ENCODE measurements at regions not wholly inside any gene's neighbourhood (a gene's known extent, or its start where the extent isn't known, plus 50 kb on each side); places are given as distances from the start of the nearest gene placed in this dataset.
"Not testable (repeated sequence)": the region's sequence is repeated elsewhere in the genome, so short reads cannot be mapped to it uniquely, and the experiment has no call there.

DNA sequence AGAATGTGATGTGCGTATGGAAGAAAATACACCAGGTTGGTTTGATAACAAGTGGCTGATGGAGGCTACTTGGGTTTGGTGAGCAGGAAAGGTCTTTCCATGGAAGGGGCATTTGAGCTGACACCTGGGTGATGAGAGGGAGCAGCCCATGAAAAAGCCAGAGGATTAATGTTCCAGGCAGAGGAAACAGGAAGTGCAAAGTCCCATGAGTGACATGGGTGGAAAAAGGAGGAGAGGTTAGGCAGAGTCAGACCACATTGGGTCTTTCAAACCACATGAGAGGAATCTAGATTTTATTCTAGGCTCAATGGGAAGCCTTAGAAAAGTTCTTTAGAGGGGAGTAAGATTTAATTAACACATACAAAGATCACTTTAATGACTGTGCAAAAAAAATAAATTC is 195.7 kb downstream of the LRATD1 start:
- no peak for DNase-seq (ENCODE audit: low spot score)

DNA sequence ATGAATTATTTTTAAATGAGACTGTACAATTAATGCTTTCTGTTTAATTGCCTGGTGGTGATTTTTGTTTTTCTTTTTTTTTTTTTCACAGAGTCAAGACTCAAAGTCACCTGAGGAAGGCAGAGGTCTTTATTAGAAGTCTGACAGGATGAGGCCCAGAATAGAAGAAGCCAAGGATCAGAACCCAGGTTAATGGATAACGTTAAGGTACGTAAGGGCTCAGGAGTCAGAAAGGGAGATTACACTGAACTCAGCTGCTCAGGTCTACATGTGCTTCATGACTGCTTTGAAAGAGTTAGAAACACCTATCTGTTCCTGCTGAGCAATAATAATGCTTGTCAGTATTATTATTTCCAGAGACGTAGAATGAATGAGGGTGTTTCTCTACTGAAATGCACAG is 196.5 kb downstream of the LRATD1 start:
- DNase-seq (ENCODE audit: low spot score), result no peak

DNA sequence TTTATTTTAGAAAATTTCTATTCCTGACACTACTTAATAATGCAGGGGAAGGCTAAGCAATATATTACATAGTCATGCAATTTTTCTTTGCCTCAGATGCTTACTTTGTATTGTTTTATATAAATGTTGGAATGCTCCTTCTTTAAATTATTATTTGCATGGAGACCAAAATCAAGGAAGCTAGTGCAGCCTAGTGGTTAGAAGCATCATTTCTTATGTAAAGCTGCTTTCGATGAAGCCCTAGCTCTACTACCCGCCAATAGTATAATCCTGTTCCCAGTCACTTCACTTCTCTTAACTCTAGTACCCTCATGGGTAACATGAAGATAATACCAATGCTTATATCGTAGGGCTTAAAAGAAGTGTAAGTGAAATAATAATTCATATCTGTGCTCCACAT is 198.9 kb downstream of the LRATD1 start:
- DNase-seq (ENCODE audit: low spot score), result no peak

DNA sequence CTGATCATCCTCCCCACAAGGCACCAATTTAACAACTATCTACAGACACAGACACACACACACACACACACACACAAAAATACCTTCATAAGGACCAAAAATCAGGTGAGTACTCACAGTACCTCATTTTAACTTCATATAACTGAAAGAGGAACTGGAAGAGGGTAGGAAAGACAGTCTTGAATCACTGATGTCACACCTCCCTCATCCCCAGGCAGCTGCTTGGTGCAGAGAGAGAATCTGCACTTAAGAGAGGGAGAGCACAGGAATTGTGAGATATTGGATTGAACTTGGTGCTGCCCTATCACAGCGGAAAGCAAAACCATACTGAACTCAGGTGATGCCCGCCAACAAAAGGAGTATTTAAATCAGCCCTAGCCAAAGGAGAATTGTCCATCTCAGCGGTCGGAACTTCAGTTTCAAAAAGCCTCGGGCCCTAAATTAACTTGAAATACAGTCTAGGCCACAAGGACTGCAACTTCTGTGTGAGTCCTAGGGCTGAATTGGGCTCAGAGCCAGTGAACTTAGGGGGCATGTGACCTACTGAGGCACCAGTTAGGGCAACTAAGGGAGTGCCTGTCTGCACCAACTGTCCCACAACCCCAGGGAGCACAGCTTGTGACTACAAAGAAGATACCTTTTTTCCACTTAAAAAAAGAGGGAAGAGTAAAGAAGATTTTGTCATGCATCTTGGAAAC is 211.1 kb downstream of the LRATD1 start:
- no peak for DNase-seq (ENCODE audit: low spot score)

DNA sequence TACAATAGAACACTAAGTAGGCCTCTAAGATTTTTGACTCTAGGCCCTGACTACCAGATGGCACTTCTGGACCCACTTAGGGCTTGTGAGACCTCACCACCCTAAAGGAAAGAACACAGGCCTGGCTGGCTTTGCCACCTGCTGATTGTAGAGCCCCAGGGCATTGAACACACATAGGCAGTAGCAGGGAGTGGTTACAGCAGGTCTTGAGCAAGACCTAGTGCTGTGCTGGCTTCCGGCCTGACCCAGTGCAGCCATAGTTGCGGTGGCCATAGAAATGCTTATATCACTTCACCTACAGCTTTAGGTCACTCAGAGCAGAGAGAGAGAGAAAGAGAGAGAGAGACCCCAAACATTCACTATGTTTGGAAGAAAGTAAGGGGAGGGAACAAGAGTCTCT is 223.2 kb downstream of the LRATD1 start:
- DNase-seq (ENCODE audit: low spot score), result no peak

DNA sequence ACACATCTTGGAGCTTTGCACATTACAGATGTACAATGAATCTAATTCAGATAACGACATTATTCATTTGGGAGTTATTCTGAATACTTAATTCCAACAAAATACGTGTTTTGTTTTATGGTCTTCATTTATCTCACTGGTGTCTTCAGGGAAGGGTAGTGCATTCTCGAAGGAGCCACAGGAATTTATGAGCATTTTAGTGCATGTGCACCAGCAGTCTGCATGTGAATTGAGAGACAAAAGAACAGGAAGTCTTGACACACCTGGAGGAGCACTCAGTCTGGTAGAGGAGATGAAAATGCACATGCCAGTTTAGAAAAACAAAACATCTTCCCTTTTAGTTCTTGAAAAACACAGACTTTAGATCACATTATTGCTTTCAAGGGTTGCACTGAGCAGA is 228.7 kb downstream of the LRATD1 start:
- DNase-seq (ENCODE audit: low spot score), result no peak

DNA sequence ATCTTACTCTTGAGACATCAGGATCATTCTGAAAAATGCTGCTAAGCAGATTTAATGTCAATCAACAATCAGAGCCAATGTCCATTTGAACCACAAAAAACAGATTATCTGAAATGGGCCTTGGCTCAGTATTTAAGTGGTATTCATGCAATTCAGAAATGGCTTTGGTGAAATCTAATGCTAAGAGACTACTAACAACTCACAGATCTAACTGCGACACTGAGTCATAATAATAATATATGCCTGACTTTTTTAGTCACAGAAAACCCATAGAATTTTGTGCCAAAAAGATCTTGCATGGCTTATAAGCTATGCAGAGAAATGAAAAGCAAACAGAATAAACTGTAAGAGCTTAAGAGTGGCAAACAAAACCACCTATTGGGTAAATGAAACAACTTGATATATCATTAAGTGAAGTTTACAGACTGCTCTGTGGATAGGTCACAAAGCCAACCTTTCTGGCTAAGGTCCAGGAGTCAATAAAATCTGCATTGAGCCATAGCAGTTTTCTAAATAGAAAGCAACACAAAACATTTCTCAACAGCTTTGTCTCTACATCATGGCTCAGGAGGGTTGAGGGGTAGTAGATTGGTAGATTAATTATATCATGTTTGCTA is 234.3 kb downstream of the LRATD1 start:
- no peak for DNase-seq (ENCODE audit: low spot score)

DNA sequence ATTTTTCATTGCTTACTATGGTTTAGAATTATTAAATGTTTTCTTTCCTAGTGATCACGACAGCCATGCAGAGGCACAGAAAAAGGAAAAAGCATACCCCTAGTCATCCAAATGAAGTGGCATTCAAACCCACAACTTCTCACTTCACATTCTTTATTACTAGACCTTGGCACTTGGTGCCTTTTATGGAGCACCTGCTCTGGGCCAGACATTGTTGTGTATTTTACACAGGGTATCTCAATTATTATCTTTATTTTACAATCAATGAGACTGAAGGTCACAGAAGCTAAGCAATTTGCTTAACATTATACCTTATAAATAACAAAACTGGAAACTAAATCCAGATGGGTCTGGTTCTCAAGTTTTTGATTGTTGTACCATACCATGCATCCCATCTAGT is 235.3 kb downstream of the LRATD1 start:
- no peak for DNase-seq (ENCODE audit: low spot score)

DNA sequence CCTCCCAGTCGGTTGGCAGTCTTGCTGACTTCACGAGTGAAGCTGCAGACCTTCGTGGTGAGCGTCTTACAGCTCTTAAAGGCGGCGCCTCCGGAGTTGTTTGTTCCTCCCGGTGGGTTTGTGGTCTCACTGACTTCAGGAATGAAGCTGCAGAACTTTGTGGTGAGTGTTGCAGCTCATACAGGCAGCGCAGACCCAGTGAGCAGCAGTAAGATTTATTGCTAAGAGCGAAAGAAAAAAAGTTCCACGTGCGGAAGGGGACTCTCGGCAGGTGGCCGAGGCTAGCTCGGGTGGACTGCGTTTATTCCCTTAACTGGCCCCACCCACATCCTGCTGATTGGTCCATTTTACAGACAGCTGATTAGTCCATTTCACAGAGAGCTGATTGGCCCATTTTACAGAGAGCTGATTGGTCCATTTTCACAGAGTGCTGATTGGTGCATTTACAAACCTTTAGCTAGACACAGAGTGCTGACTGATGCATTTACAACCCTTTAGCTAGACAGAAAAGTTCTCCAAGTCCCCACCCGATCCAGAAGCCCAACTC is 240.3 kb downstream of the LRATD1 start:
- no peak for DNase-seq (ENCODE audit: low spot score)

DNA sequence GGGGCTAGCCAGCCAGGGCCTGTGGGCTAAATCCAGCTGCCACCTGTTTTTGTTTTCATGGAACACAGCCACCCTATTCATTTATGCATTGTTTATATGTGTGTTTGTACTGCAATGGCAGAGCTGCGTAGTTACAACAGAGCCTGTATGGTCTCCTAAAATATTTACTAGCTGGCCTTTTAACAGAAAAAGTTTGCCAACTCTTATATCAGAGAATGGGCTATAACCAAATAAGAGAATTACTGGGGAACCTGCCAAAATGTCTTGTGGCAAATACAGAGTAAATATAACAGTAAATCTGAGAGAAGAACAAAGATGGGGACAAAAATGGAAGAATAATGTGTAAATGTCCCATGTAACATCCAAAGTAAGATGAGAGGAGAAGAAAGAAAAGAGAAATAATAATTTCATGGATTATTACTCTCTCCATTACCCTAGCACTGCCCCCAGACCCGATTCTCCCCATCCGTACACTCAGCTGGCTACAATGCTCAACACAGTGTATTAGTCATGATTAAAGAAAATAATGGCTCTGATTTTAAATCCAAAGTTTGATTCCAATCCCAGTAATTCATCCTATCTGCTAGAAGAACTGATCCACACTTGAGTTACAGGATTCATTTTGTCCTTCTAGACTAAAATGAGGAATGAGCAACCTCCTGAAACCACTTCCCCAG is 249.3 kb downstream of the LRATD1 start:
- no peak for DNase-seq (ENCODE audit: low spot score)

DNA sequence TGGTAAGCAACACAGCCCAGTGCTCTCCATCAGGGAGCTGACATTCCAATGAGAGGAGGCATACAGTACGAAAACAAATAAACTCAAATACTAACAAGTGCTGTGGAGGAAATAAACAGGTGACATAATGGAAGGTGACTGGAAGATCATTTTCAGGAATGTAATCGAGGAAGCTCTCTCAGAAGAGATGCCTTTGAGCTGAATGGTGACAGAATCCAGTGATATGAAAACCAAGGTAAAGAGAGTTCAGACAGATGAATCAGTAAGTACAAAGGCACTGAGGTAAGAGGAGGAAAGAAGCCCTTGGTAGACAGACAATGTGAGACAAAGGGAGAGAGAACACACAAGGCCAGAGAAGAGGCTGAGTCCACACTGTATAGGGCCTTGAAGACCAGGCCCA is 252.1 kb downstream of the LRATD1 start:
- DNase-seq (ENCODE audit: low spot score), result no peak

DNA sequence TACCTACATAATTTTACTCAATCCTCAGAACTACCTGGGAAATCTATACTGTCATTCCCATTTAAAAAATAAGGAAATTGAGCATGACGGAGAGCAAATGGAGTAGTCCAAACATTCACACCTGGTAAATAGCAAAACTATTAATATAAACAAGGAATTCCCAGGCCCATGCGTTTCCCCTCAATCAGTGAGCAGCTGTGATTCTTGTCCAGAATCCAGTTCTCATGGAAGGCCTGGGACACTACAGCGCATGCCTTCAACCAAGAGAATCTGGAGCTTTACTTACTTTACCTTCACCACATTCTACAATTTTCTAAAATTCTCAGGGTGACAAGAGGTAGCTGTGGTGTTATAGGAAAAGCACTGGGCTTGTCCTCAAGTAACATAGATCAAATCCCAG is 259.0 kb downstream of the LRATD1 start:
- DNase-seq (ENCODE audit: low spot score), result no peak

DNA sequence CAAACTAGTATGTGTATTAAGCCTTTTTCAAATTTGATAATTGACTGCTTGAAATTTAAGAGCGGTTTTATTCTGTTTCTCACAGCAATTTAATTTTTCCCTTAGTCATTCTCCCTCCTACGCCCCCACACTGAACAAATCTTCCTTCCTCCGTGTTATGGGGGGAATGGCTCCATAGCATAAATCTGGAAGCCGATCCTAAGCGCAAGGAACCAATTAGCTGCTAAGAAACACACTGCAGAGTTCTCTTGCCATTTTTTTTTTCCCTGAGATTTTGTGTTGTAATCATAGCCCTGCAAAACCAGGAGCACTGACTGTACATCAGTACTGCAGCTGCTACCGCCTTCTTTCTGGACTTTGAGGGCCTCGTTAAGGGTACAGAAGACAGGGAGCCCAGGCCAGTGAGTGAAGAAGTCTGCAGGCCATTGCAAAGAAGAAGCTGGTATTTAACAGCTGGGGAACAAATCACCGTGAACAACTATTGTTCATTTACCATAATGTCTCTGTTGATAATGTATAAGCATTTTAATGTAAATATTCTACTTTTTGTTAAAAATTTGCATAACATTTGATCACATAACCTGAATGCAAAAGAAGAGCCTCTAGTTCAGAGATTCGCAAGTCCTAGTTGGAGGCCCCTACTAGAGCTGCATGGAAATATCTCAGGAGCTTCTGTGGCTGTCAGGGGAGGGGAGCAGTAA is 264.0 kb downstream of the LRATD1 start:
- no peak for DNase-seq (ENCODE audit: low spot score)

DNA sequence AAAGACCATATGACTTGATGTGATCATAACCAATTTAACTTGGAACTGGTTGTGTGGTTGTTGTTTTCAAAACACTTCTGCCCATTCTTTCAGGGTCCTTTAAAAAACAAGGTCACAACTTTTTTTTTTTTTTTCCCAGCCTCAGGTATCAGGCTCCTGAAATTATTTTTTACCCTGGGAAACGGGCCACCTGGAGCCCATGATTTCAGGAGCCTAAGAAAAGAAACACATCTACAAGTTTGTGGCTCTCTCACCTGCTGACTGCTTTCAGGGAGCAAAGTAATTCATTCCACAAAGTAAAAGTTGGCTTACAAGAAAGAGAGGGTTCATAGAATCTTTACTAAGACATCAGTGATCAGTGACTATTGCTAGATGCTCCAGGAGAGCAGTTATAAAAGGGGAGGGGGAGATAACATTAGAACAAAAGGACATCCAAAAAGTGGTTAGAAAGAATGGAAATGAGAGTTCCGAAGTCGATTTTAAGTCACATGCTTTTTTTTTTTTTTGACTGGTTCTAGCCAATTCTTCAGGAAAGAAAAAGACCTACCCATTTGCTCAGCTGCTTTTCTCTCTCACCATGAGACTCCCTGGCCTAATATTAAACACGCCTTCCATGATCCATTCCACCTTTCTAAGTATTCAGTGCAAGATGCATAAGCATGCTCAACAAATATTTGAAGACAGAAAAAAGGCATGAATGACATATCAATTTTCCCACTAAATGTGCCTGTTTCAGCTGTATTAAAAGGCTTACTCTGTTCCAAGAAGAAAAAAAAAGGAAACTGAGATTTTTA is 267.3 kb downstream of the LRATD1 start:
- no peak for DNase-seq (ENCODE audit: low spot score)

DNA sequence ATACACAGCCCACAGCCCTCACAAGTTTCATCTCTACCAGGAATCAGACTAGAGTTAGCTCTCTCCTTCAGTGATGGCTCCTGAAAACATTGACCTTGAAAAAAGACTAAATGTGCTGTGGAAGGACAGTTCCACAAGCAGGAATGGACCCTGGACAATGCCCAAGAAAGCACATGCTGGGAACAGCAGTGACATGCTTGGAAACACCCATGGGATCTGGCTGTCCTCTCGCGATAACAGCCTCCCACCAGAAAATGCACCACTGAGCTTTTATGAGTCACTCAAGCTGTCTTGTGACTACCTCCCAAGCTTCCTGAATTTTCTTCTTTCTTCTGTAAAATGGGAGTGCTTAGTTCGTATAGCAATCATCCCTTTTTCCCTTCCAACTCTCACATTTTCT is 269.2 kb downstream of the LRATD1 start:
- no peak for DNase-seq (ENCODE audit: low spot score)

DNA sequence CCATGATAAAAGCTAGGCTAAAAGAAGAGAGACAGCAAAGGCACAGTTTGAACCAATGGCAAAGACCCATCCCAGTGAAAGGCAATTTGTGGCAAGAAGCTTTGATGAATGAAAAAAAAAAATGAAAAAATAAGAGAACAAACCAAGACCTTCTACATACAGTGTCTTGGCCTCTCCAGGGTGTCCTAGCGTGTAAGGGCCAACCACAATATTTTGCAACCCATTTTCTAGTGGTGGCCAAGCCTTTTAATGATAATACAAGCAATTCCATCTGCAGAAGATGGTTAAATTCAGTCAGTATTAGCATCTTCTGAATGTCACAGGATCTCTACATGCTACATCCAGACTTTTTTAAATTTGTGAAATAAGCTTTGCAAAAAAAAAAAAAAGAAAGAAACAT is 270.4 kb downstream of the LRATD1 start:
- no peak for DNase-seq (ENCODE audit: low spot score)

DNA sequence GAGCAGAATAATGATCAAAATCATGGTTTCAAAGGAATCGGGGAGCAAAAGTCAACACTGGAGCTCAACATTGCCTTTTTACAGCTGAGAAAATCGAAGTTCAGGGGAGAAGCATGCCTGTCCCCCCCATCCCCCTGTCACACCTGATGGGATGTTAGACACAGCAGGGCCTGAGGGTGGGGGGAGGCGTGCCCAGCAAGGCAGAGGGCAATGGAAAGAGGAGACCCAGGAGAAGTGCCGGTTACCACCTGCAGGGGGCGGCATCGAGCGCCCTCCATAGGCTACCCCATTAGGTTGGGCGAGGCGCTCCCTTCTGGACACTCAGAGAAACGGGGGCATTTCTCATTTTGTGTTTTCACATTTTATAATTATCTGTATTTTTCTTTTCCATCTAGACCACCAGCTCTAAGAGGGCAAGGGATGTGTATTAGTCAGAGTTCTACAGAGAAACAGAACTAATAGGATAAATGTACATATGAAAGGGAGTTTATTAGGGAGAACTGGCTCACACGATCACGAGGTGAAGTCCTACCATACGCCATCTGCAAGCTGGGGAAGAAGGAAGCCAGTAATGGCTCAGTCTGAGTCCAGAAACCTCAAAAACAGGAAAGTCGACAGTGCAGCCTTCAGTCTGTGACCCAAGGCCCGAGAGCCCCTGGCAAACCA is 271.3 kb downstream of the LRATD1 start:
- DNase-seq (ENCODE audit: low spot score), result peak; percentile 5

DNA sequence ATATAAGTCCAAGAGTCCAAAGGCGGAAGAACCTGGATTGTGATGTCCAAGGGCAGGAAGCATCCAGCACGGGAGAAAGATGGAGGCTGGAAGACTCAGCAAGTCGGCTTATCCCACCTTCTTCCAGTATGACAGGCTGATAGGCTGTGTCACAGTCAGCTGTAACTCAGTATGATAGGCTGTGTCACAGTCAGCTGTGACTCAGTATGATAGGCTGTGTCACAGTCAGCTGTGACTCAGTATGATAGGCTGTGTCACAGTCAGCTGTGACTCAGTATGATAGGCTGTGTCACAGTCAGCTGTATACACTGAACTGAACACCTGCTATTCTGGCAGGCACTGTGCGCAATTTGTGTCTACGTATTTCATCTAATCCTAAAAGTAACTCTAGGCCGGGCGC is 271.9 kb downstream of the LRATD1 start:
- DNase-seq (ENCODE audit: low spot score), result not testable (repeated sequence)

DNA sequence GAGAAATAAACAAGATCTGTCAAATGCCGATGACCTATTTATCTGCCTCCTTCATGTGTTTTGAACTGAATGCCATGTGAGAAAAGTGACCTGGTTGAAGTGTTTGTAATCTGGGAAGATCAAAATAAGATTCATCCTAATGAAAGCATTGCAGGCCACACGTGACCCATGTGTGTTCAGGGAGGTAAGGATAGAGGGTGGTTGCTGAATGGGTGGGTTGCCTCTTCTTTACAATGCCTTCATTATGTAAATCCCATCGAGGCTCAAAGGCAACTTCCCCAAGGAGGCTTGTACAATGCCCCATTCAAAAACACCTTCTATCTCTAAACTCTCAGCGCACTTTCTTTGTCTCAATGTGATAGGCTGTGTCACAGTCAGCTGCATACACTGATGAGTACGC is 273.1 kb downstream of the LRATD1 start:
- no peak for DNase-seq (ENCODE audit: low spot score)

DNA sequence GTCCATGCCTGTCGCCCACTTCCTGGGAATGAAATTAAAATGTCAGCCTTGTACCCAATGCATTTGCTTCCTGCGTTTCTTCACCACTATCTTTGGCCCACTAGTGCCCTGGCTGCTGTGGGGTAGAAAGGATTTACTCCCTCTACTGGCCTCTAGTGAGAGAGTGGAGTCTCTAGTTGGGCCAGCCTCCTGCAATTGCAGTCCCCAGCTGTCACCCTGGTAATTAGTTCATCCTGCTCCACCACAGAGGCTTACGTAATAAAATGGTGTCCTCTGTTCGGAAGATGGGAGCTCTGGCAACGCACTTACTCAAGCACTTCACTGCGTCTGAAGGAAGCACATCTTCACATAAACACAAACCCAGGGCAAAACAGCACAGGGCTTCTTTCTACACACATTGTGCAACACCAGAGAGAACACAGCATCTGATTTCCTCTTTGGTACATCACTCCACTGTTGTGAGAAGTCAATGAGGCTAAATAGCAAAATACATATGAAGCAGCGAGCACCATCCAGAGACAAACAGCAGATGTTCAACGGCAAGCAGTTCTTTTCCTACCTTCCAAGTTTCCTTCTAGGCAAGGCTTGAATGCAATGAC is 274.6 kb downstream of the LRATD1 start:
- DNase-seq (ENCODE audit: low spot score), result peak; percentile 5

DNA sequence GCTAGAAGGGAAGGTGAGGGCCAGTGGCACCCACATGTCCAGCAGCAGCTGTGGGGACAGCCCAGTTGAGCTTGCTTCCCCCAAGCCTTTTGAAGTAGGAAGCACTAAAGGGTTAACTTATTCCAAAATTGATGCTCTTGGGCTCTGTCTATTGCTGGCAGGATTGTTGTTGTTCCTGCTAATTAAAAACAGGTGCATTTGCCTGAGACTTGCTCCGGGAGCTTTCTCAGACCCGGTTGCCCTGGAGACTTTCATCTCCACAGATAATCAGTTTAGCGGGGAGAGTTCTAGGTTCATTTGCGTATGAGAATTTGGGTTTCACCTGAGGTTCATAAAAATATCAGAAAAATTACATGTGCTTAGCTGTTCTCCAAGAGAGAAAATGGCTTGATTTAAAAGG is 277.3 kb downstream of the LRATD1 start:
- no peak for DNase-seq (ENCODE audit: low spot score)
